ENCODE measurements at regions not wholly inside any gene's neighbourhood (a gene's known extent, or its start where the extent isn't known, plus 50 kb on each side); places are given as distances from the start of the nearest gene placed in this dataset.

DNA sequence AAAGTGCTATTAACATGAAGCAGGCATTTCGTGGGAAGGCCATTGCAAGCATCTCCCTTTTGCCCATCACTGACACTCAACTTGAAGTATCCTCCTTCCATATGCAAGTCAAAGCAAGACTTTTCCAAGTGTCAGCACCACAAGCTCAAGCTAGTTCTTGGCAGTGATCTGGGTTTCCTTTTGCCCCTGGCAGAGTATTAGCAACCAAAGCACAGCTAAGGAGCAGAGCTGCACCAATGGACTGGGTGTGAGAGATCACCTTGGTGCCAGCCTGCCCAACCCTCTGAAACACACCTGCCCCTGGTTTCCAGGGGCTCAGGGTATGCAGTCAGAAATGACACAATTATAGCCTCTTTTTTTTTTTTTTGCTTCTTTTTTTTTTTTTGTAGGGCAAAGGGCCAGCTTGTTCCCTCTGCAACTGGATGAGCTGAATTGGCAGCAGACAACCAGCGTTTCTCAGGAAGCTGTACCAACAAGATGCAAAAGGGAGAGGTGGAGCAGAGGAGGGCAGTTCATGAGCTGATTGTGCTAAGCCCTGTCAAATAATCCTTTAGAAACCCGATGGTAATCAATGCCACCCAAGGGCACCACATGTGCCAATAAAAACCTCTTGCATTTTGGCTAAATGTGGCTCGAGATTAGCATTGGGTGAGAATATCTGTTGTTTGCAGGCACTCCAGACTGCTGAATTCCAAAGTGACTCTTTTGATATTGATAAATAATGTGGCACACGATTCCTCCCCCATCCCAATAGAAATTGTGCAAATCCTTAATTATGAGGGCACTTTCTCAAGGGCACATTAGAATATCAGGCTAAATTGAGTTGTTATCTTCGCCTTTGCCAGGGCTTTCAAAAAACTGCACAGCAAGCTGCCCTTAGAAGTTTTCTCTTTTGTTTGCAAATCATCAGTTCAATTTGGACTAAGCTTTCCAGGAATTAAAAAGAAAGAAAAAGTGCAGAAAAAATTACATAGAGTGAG lies 192.4 kb downstream of the GAS1 start:
- TF ChIP-seq, protein P1, sequence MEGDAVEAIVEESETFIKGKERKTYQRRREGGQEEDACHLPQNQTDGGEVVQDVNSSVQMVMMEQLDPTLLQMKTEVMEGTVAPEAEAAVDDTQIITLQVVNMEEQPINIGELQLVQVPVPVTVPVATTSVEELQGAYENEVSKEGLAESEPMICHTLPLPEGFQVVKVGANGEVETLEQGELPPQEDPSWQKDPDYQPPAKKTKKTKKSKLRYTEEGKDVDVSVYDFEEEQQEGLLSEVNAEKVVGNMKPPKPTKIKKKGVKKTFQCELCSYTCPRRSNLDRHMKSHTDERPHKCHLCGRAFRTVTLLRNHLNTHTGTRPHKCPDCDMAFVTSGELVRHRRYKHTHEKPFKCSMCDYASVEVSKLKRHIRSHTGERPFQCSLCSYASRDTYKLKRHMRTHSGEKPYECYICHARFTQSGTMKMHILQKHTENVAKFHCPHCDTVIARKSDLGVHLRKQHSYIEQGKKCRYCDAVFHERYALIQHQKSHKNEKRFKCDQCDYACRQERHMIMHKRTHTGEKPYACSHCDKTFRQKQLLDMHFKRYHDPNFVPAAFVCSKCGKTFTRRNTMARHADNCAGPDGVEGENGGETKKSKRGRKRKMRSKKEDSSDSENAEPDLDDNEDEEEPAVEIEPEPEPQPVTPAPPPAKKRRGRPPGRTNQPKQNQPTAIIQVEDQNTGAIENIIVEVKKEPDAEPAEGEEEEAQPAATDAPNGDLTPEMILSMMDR (IDR thresholded peaks at IDR 0.05; ENCODE audit: insufficient read depth, low read depth, low read length, missing control alignments): no peak
- no peak overlapping the region for H3K4me3 ChIP-seq (ENCODE audit: low read depth, low read length)
- no peak for DNase-seq (ENCODE audit: low read depth)

DNA sequence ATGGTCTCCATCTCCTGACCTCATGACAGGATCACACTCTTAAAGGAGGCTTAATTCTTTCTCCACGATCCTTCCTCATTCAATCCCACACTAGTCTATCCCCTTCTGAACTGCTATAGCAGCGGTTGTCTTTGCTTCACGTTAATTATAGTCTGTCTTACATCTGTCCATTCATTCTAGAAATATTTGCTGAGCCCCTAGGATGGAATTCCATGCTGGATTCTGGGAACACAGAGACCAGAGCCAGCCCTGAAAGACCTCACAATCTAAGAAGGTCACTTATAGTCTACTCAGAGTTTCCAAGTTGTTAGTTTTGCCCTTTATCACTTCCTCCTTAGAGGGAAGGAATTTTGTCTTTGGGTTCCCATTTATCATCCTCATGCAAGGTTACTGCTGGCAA lies 193.5 kb downstream of the GAS1 start:
- DNase-seq (ENCODE audit: low read depth): no peak
- TF ChIP-seq, protein P1 (IDR thresholded peaks at IDR 0.05; ENCODE audit: insufficient read depth, low read depth, low read length, missing control alignments): no peak
- no peak overlapping the region for H3K4me3 ChIP-seq (ENCODE audit: low read depth, low read length)

- H3K4me3 ChIP-seq (ENCODE audit: low read depth, low read length): no peak overlapping the region
- TF ChIP-seq, protein P1 (IDR thresholded peaks at IDR 0.05; ENCODE audit: insufficient read depth, low read depth, low read length, missing control alignments): no peak
- no peak for DNase-seq (ENCODE audit: low read depth)
Measured at GRCh38 chr9:86752733-86753132, 194.6 kb downstream of the GAS1 start.

DNA sequence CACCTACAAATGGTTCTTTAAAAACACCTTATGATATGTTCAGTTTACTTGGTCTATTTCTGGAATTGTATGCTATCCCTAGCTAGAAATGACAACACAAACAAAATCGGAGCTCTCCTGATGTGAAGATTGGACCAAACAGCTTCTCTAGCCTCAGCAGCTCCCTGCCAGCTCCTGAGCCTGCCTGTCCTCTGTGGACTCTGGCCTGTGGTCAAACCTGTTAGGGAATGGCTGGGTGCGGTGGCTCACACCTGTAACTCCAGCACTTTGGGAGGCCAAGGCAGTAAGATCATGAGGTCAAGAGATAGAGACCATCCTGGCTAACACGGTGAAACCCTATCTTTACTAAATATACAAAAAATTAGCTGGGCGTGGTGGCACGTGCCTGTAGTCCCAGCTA lies 195.3 kb downstream of the GAS1 start:
- TF ChIP-seq, protein P1 (IDR thresholded peaks at IDR 0.05; ENCODE audit: insufficient read depth, low read depth, low read length, missing control alignments): no peak
- no peak for DNase-seq (ENCODE audit: low read depth)
- H3K4me3 ChIP-seq (ENCODE audit: low read depth, low read length): no peak overlapping the region

- TF ChIP-seq, protein P1 (IDR thresholded peaks at IDR 0.05; ENCODE audit: insufficient read depth, low read depth, low read length, missing control alignments): no peak
- H3K4me3 ChIP-seq (ENCODE audit: low read depth, low read length): no peak overlapping the region
- no peak for DNase-seq (ENCODE audit: low read depth)
Measured at GRCh38 chr9:86751207-86751606, 196.1 kb downstream of the GAS1 start.

- DNase-seq (ENCODE audit: low read depth): no peak
- H3K4me3 ChIP-seq (ENCODE audit: low read depth, low read length): no peak overlapping the region
- TF ChIP-seq, protein P1 (IDR thresholded peaks at IDR 0.05; ENCODE audit: insufficient read depth, low read depth, low read length, missing control alignments): no peak
Measured at GRCh38 chr9:86749894-86750255, 197.4 kb downstream of the GAS1 start.
